ENCODE measurements at regions not wholly inside any gene's neighbourhood (a gene's known extent, or its start where the extent isn't known, plus 50 kb on each side); places are given as distances from the start of the nearest gene placed in this dataset.

GRCh38 chr2:193334401-193334800 lies 1139.7 kb upstream of the TMEFF2 start:
- no peaks in the 10 kb centered on the region for H4K20me1 ChIP-seq (ENCODE audit: insufficient read depth, low read length)
- H3K27me3 ChIP-seq (ENCODE audit: insufficient read depth, low read length): no peaks in the 10 kb centered on the region
- no peak overlapping the region for H3K4me2 ChIP-seq (ENCODE audit: insufficient read depth, low read length)
- no peaks in the 10 kb centered on the region for H3K4me1 ChIP-seq (ENCODE audit: insufficient read depth, low read length)
- TF ChIP-seq, protein P1, sequence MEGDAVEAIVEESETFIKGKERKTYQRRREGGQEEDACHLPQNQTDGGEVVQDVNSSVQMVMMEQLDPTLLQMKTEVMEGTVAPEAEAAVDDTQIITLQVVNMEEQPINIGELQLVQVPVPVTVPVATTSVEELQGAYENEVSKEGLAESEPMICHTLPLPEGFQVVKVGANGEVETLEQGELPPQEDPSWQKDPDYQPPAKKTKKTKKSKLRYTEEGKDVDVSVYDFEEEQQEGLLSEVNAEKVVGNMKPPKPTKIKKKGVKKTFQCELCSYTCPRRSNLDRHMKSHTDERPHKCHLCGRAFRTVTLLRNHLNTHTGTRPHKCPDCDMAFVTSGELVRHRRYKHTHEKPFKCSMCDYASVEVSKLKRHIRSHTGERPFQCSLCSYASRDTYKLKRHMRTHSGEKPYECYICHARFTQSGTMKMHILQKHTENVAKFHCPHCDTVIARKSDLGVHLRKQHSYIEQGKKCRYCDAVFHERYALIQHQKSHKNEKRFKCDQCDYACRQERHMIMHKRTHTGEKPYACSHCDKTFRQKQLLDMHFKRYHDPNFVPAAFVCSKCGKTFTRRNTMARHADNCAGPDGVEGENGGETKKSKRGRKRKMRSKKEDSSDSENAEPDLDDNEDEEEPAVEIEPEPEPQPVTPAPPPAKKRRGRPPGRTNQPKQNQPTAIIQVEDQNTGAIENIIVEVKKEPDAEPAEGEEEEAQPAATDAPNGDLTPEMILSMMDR (IDR thresholded peaks at IDR 0.05; ENCODE audit: extremely low read depth, low read depth, low read length): no peak
- H3K4me3 ChIP-seq (ENCODE audit: insufficient read depth, low read length): no peak overlapping the region
- H3K9me3 ChIP-seq (ENCODE audit: low read depth, low read length): no peaks in the 10 kb centered on the region
- H3K27ac ChIP-seq (ENCODE audit: low read depth, low read length): no peak overlapping the region
- no peak overlapping the region for H2AFZ ChIP-seq (ENCODE audit: low read length)
- DNase-seq (ENCODE audit: insufficient read length, low spot score, missing footprints): no peak
- no peaks in the 10 kb centered on the region for H3K79me2 ChIP-seq (ENCODE audit: insufficient read depth, low read length)
- no peaks in the 10 kb centered on the region for H3K36me3 ChIP-seq (ENCODE audit: insufficient read depth, low read length)

DNA sequence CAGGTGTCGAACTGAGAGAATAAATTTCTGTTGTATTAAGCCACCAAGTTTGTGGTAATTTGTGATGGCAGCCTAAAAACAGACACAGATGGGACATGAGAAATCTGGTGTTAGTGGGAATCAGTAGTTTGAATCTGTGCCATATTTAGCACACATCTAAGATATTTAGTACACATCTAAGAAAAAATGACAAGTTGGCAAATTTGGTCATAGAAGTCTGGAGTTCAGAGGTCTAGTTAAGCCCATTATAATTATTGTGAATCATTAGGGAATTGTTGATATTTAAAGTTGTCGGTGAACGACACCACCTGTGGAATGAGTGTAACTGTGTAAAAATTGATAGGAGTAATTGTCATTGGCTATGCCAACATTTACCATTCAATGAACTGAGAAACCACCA lies 1138.8 kb upstream of the TMEFF2 start:
- no peak overlapping the region for H2AFZ ChIP-seq (ENCODE audit: low read length)
- TF ChIP-seq, protein P1 (IDR thresholded peaks at IDR 0.05; ENCODE audit: extremely low read depth, low read depth, low read length): no peak
- no peaks in the 10 kb centered on the region for H3K27me3 ChIP-seq (ENCODE audit: insufficient read depth, low read length)
- H3K4me1 ChIP-seq (ENCODE audit: insufficient read depth, low read length): no peaks in the 10 kb centered on the region
- H3K36me3 ChIP-seq (ENCODE audit: insufficient read depth, low read length): no peaks in the 10 kb centered on the region
- no peaks in the 10 kb centered on the region for H3K79me2 ChIP-seq (ENCODE audit: insufficient read depth, low read length)
- no peak overlapping the region for H3K27ac ChIP-seq (ENCODE audit: low read depth, low read length)
- H3K4me3 ChIP-seq (ENCODE audit: insufficient read depth, low read length): no peak overlapping the region
- no peak for DNase-seq (ENCODE audit: insufficient read length, low spot score, missing footprints)
- no peak overlapping the region for H3K4me2 ChIP-seq (ENCODE audit: insufficient read depth, low read length)
- no peaks in the 10 kb centered on the region for H3K9me3 ChIP-seq (ENCODE audit: low read depth, low read length)
- H4K20me1 ChIP-seq (ENCODE audit: insufficient read depth, low read length): no peaks in the 10 kb centered on the region

GRCh38 chr2:193332941-193333340 lies 1138.2 kb upstream of the TMEFF2 start:
- H3K4me3 ChIP-seq (ENCODE audit: insufficient read depth, low read length): no peak overlapping the region
- no peak overlapping the region for H2AFZ ChIP-seq (ENCODE audit: low read length)
- H3K79me2 ChIP-seq (ENCODE audit: insufficient read depth, low read length): no peaks in the 10 kb centered on the region
- no peaks in the 10 kb centered on the region for H3K9me3 ChIP-seq (ENCODE audit: low read depth, low read length)
- no peaks in the 10 kb centered on the region for H3K4me1 ChIP-seq (ENCODE audit: insufficient read depth, low read length)
- H3K36me3 ChIP-seq (ENCODE audit: insufficient read depth, low read length): no peaks in the 10 kb centered on the region
- H3K4me2 ChIP-seq (ENCODE audit: insufficient read depth, low read length): no peak overlapping the region
- H4K20me1 ChIP-seq (ENCODE audit: insufficient read depth, low read length): no peaks in the 10 kb centered on the region
- no peak overlapping the region for H3K27ac ChIP-seq (ENCODE audit: low read depth, low read length)
- DNase-seq (ENCODE audit: insufficient read length, low spot score, missing footprints): no peak
- TF ChIP-seq, protein P1 (IDR thresholded peaks at IDR 0.05; ENCODE audit: extremely low read depth, low read depth, low read length): no peak
- no peaks in the 10 kb centered on the region for H3K27me3 ChIP-seq (ENCODE audit: insufficient read depth, low read length)

DNA sequence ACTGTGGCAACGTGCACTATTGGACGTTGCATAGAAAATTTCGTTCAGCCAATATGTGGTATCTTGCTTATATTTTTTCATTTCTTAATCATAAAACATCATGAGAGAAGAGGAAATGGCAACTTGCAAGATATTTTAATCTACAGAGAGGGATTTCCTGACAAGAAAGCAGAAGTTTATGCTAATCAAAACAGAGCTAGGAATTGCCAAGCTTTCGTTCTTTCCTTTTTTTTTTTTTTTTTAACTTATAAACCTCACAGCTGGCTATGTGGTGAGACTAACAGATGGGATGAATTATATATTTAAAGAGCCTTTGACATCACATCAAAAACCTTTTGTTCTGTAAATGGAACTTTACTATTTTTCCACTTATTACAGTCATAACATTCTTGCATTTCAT lies 1136.9 kb upstream of the TMEFF2 start:
- H2AFZ ChIP-seq (ENCODE audit: low read length): no peak overlapping the region
- no peaks in the 10 kb centered on the region for H3K79me2 ChIP-seq (ENCODE audit: insufficient read depth, low read length)
- no peaks in the 10 kb centered on the region for H3K4me1 ChIP-seq (ENCODE audit: insufficient read depth, low read length)
- H3K27ac ChIP-seq (ENCODE audit: low read depth, low read length): no peak overlapping the region
- no peaks in the 10 kb centered on the region for H3K9me3 ChIP-seq (ENCODE audit: low read depth, low read length)
- no peaks in the 10 kb centered on the region for H3K27me3 ChIP-seq (ENCODE audit: insufficient read depth, low read length)
- TF ChIP-seq, protein P1 (IDR thresholded peaks at IDR 0.05; ENCODE audit: extremely low read depth, low read depth, low read length): no peak
- H3K4me2 ChIP-seq (ENCODE audit: insufficient read depth, low read length): no peak overlapping the region
- H3K4me3 ChIP-seq (ENCODE audit: insufficient read depth, low read length): no peak overlapping the region
- DNase-seq (ENCODE audit: insufficient read length, low spot score, missing footprints): no peak
- H3K36me3 ChIP-seq (ENCODE audit: insufficient read depth, low read length): no peaks in the 10 kb centered on the region
- H4K20me1 ChIP-seq (ENCODE audit: insufficient read depth, low read length): no peaks in the 10 kb centered on the region

Measured in osteoblast (primary cell).